Cerebellar cortex (tissue), 1 donor: ENCODE measurements at regions not wholly inside any gene's neighbourhood (a gene's known extent, or its start where the extent isn't known, plus 50 kb on each side); places are given as distances from the start of the nearest gene placed in this dataset.

ENCODE experiments used
- DNase-seq: peaks from one replicate; pipeline ENCODE4 v3.0.0-alpha.2; 2015; ENCODE audit warnings: low spot score

- DNase-seq = peak; percentile 4
These were observed 249.7 kb downstream of the SPTSSA start for GRCh38 chr14:34212172-34212929.

- DNase-seq = no peak
These were observed 250.3 kb downstream of the SPTSSA start for GRCh38 chr14:34211732-34212131.

- no peak for DNase-seq
These were observed 253.5 kb downstream of the SPTSSA start for GRCh38 chr14:34208532-34208931.

GRCh38 chr14:34205799-34206198 is 254.9 kb upstream of the EGLN3 start:
- DNase-seq = no peak

- no peak for DNase-seq
These were observed 253.9 kb upstream of the EGLN3 start for GRCh38 chr14:34204774-34205173.

GRCh38 chr14:34203251-34203722 is 252.4 kb upstream of the EGLN3 start:
- no peak for DNase-seq

- no peak for DNase-seq
These were observed 251.2 kb upstream of the EGLN3 start for GRCh38 chr14:34201909-34202637.

GRCh38 chr14:34199585-34199984 is 248.7 kb upstream of the EGLN3 start:
- no peak for DNase-seq

- DNase-seq = no peak
These were observed 247.2 kb upstream of the EGLN3 start for GRCh38 chr14:34198096-34198495.

GRCh38 chr14:34195964-34196363 is 245.1 kb upstream of the EGLN3 start:
- no peak for DNase-seq

- DNase-seq = no peak
These were observed 239.8 kb upstream of the EGLN3 start for GRCh38 chr14:34190717-34191116.

GRCh38 chr14:34189866-34190265 is 239.0 kb upstream of the EGLN3 start:
- no peak for DNase-seq

GRCh38 chr14:34187519-34188044 is 236.7 kb upstream of the EGLN3 start:
- DNase-seq = no peak

- DNase-seq = no peak
These were observed 236.2 kb upstream of the EGLN3 start for GRCh38 chr14:34187061-34187460.

- no peak for DNase-seq
These were observed 233.3 kb upstream of the EGLN3 start for GRCh38 chr14:34184126-34184525.

- no peak for DNase-seq
These were observed 232.6 kb upstream of the EGLN3 start for GRCh38 chr14:34183478-34183877.

GRCh38 chr14:34181338-34181737 is 230.5 kb upstream of the EGLN3 start:
- no peak for DNase-seq

GRCh38 chr14:34180869-34181268 is 230.0 kb upstream of the EGLN3 start:
- DNase-seq = no peak

- DNase-seq = no peak
These were observed 229.6 kb upstream of the EGLN3 start for GRCh38 chr14:34180434-34180833.

- no peak for DNase-seq
These were observed 228.9 kb upstream of the EGLN3 start for GRCh38 chr14:34179727-34180126.

GRCh38 chr14:34177466-34177865 is 226.6 kb upstream of the EGLN3 start:
- no peak for DNase-seq

GRCh38 chr14:34175574-34175973 is 224.7 kb upstream of the EGLN3 start:
- no peak for DNase-seq

GRCh38 chr14:34174973-34175372 is 224.1 kb upstream of the EGLN3 start:
- no peak for DNase-seq
